Activated B cell treated with CpG ODN at 0.5 μM for 24 hours (primary cell): ENCODE measurements at regions not wholly inside any gene's neighbourhood (a gene's known extent, or its start where the extent isn't known, plus 50 kb on each side); places are given as distances from the start of the nearest gene placed in this dataset.

Source experiments
- ATAC-seq: fragments of 200-7000 bp; cut with Tn5 transposase; one replicate; pipeline ENCODE4 v1.10.0; 2021; ENCODE audit warnings: low read depth, mild to moderate bottlenecking, moderate library complexity
- CTCF ChIA-PET: fragments of 350-600 bp; sonication (Branson Sonifier 250); formaldehyde crosslinking; loops from one replicate; lab custom pipeline; 2021; ENCODE audit warnings: antibody characterized with exemption; lab: Charles Lee
- POLR2A ChIA-PET: fragments of 350-600 bp; sonication (Branson Sonifier 250); formaldehyde crosslinking; loops from one replicate; lab custom pipeline; 2021; ENCODE audit warnings: antibody characterized with exemption; lab: Charles Lee
- DNase-seq: peaks from one replicate; pipeline ENCODE4 v3.0.0; 2022
- H3K27ac Mint-ChIP-seq: one replicate; pipeline ENCODE4 v1.8.0; 2020; ENCODE audit warnings: mixed read lengths
- H3K27me3 Mint-ChIP-seq: one replicate; pipeline ENCODE4 v1.8.0; 2021; ENCODE audit warnings: mixed read lengths
- H3K36me3 Mint-ChIP-seq: one replicate; pipeline ENCODE4 v1.8.0; 2021; ENCODE audit warnings: low read depth, mixed read lengths
- H3K4me1 Mint-ChIP-seq: one replicate; pipeline ENCODE4 v1.8.0; 2021; ENCODE audit warnings: mixed read lengths
- H3K4me3 Mint-ChIP-seq: one replicate; pipeline ENCODE4 v1.8.0; 2020; ENCODE audit warnings: mild to moderate bottlenecking, mixed read lengths
- H3K9me3 Mint-ChIP-seq: one replicate; pipeline ENCODE4 v1.8.0; 2020; ENCODE audit warnings: mixed read lengths
- intact Hi-C: fragments of 100-400 bp; cut with micrococcal nuclease; formaldehyde crosslinking; loops from one replicate; pipeline ENCODE4 v1.15.1; 2024
- TF ChIP-seq, protein P1 (sequence below): fragments of 200-600 bp; IDR thresholded peaks from one replicate; pipeline ENCODE4 v1.8.0; 2022; ENCODE audit warnings: antibody characterized with exemption, mild to moderate bottlenecking

DNA sequence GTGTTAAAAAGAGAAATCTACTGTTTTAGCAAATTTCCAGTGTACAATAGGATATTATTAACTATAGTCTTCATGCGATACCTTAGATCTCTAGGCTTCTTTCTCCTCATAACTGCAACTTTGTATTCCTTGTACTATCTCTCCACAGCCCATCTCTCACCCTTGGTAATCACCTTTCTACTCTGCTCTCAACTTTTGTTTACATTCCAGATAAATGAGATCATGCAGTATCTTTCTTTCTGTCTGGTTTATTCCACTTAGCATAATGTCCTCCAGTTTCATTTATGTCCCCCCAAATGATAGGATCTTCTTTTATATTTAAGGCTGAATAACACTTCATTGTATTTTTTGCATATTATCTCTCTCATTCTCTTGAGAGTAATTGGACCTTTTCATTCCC is 165.5 kb downstream of the HS3ST1 start:
- CTCF ChIA-PET: no interaction called here
- H3K36me3 Mint-ChIP-seq: no peaks in the 10 kb centered on the region
- no peak for DNase-seq
- H3K4me3 Mint-ChIP-seq: no peak overlapping the region
- H3K9me3 Mint-ChIP-seq: peaks cover 12% of the 10 kb centered on the region
- H3K4me1 Mint-ChIP-seq: no peaks in the 10 kb centered on the region
- TF ChIP-seq, protein P1, sequence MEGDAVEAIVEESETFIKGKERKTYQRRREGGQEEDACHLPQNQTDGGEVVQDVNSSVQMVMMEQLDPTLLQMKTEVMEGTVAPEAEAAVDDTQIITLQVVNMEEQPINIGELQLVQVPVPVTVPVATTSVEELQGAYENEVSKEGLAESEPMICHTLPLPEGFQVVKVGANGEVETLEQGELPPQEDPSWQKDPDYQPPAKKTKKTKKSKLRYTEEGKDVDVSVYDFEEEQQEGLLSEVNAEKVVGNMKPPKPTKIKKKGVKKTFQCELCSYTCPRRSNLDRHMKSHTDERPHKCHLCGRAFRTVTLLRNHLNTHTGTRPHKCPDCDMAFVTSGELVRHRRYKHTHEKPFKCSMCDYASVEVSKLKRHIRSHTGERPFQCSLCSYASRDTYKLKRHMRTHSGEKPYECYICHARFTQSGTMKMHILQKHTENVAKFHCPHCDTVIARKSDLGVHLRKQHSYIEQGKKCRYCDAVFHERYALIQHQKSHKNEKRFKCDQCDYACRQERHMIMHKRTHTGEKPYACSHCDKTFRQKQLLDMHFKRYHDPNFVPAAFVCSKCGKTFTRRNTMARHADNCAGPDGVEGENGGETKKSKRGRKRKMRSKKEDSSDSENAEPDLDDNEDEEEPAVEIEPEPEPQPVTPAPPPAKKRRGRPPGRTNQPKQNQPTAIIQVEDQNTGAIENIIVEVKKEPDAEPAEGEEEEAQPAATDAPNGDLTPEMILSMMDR: no peak
- POLR2A ChIA-PET: no interaction called here
- intact Hi-C loops: no loop called here
- peaks cover 2% of the 10 kb centered on the region for H3K27me3 Mint-ChIP-seq
- no peak for ATAC-seq
- H3K27ac Mint-ChIP-seq: no peak overlapping the region

DNA sequence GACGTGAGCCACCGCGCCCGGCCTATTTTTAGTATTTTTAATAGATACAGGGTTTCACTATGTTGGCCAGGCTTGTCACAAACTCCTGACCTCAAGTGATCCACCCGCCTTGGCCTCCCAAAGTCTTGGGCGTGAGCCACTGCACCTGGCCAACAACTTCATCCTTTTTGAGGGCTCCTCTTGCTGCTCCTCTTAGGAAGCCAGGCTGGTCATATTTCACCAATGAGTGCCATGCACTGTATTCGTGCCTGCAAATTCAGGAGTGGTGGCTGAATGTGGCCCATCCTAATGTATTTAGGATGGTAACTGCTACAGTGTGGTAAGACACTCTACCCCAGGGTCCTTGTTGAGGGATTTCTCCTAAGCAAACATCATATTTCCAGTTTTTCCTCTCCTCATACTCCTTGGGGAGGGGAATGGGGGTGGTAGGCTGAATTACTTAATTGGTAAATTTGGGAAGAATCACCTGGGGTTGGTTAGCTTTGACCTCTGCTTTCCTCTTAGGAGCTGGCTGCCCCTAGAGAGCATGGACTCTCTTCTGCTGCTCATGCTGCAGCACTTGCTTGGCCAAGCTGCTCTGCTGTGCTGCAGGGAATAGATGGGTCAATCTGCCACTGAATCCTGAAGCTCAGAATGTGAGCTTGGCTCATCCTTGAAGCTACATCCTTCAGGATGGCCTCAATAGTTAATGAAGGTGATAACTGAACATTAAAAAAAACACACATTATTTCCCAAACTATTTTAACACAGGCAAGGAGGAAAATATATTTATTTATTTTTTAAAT is 167.4 kb downstream of the HS3ST1 start:
- Mint-ChIP-seq H3K36me3 (no peaks in the 10 kb centered on the region), H3K4me3 (no peak overlapping the region), H3K4me1 (no peaks in the 10 kb centered on the region), H3K27ac (no peak overlapping the region), H3K9me3 (no peaks in the 10 kb centered on the region), H3K27me3 (peaks cover 2% of the 10 kb centered on the region)
- no peak for ATAC-seq
- no peak for DNase-seq
- POLR2A ChIA-PET: no interaction called here
- intact Hi-C loops: no loop called here
- CTCF ChIA-PET: no interaction called here
- TF ChIP-seq, protein P1: no peak

DNA sequence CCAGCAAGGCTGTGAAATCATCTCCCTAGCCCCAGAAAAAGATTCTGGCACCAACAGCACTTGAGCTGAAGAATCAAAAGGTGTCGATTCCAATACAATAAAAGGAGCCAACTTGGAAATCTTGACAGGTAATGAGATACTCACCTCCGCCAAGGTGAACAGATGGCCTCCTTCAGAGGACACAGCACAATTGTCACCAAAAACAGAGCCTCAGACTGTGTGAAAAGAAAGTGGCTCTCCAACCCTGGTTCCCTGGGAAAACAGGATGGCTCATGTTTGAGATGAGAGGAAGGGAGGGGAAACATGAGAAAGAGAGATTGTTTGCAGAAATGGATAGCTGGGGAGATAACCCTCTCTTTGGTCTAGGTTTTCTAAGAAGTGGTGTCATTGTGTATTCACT is 168.9 kb downstream of the HS3ST1 start:
- POLR2A ChIA-PET: no interaction called here
- no peaks in the 10 kb centered on the region for H3K9me3 Mint-ChIP-seq
- no peaks in the 10 kb centered on the region for H3K36me3 Mint-ChIP-seq
- no peaks in the 10 kb centered on the region for H3K27me3 Mint-ChIP-seq
- intact Hi-C loops: no loop called here
- DNase-seq (no peak), ATAC-seq (no peak)
- H3K4me1 Mint-ChIP-seq: no peaks in the 10 kb centered on the region
- TF ChIP-seq, protein P1: no peak
- CTCF ChIA-PET: no interaction called here
- no peak overlapping the region for H3K4me3 Mint-ChIP-seq
- H3K27ac Mint-ChIP-seq: no peak overlapping the region

DNA sequence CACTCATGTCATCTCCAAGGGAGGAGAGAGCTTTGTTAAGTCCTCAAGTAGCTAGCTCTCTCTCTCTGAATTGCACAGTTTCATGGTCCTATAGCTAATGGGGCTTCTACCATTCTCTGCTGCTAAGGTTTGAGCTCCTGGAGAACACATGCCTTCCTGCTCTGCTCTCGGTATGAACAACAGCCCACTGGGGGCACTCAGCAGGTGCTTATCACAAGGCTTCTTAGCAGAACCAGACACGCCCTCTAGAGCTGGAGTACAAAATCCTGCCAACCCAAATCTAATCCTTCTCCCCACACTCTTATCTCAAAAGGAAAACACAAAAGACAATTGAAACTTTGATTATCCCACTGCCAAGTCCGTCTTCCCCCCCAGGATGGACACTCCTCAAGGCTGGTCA is 176.5 kb downstream of the HS3ST1 start:
- Mint-ChIP-seq H3K4me1 (peaks cover 16% of the 10 kb centered on the region), H3K36me3 (no peaks in the 10 kb centered on the region), H3K27ac (no peak overlapping the region), H3K4me3 (no peak overlapping the region), H3K9me3 (no peaks in the 10 kb centered on the region), H3K27me3 (no peaks in the 10 kb centered on the region)
- CTCF ChIA-PET: no interaction called here
- TF ChIP-seq, protein P1: no peak
- POLR2A ChIA-PET: no interaction called here
- intact Hi-C loops: no loop called here
- no peak for ATAC-seq
- no peak for DNase-seq

DNA sequence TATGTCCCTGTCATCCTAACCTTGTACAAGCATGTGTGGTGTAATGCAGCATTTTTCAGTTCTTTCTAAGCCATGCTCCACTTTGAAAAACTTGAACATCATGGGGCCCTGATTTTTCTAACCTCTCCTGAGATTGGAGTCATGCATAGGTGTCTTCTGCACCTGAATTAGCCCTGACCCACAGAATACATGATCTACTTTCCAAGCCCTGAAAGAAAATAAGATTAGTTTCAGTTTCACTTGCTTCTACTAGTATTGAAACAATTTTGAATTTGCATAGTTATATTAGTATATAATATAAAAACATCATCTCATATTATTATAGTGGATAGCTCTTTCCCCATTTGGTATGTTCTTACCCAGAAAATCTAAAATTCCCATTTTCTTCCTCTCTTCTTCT is 178.2 kb downstream of the HS3ST1 start:
- peaks cover 2% of the 10 kb centered on the region for H3K9me3 Mint-ChIP-seq
- ChIA-PET POLR2A (no interaction called here), CTCF (no interaction called here)
- no peaks in the 10 kb centered on the region for H3K36me3 Mint-ChIP-seq
- TF ChIP-seq, protein P1: no peak
- intact Hi-C loops: no loop called here
- H3K27ac Mint-ChIP-seq: no peak overlapping the region
- peaks cover 16% of the 10 kb centered on the region for H3K4me1 Mint-ChIP-seq
- no peaks in the 10 kb centered on the region for H3K27me3 Mint-ChIP-seq
- ATAC-seq: no peak
- H3K4me3 Mint-ChIP-seq: no peak overlapping the region
- DNase-seq: no peak
